ENCODE measurements at regions not wholly inside any gene's neighbourhood (a gene's known extent, or its start where the extent isn't known, plus 50 kb on each side); places are given as distances from the start of the nearest gene placed in this dataset.

DNA sequence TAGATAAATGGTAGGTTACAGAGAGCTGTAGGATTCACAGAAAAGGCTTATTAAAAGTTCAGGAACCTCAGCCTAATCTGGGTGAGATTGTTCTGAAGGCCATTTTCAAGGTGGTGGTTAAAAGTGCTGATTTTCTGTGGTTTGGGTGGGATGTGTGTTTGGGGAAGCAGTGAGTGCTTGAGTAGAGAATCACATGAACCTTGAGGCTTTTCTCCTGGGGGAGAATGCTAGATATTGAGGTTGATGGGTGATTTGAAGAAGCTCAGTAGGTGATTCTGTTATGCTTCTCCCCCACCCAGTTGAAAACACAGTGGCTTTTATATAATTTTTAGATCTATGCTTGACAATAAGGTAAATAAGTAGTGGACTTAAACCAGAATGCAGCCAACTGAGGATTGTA lies 420.9 kb downstream of the PCNX1 start:
- Histone ChIP-seq H3K9me3 (ENCODE audit: low read length) (no peaks in the 10 kb centered on the region), H3K36me3 (ENCODE audit: low read depth, low read length) (peaks cover 10% of the 10 kb centered on the region; the same call in 1 of the 2 replicates), H3F3A (ENCODE audit: low read length, unreplicated experiment) (no peaks in the 10 kb centered on the region), H3K4me2 (ENCODE audit: low read length) (no peak overlapping the region), H3K9ac (ENCODE audit: low read length) (no peak overlapping the region), H3K27me3 (ENCODE audit: low read length) (no peaks in the 10 kb centered on the region), H2AFZ (ENCODE audit: low read length) (no peak overlapping the region), H3K79me2 (ENCODE audit: low read length) (peaks cover 100% of the 10 kb centered on the region), H3K4me3 (ENCODE audit: low read length) (no peak overlapping the region), H3K9me2 (replicated peaks; ENCODE audit: low read length) (no peaks in the 10 kb centered on the region), H3K4me1 (ENCODE audit: insufficient read depth, low read length) (peaks cover 14% of the 10 kb centered on the region), H3K27ac (ENCODE audit: low read length) (no peak overlapping the region), H4K20me1 (ENCODE audit: low read length) (peaks cover 56% of the 10 kb centered on the region)
- no peak for TF ChIP-seq EZH2 (IDR thresholded peaks at IDR 0.05; ENCODE audit: low read length, unreplicated experiment)
- TF ChIP-seq, protein P1, sequence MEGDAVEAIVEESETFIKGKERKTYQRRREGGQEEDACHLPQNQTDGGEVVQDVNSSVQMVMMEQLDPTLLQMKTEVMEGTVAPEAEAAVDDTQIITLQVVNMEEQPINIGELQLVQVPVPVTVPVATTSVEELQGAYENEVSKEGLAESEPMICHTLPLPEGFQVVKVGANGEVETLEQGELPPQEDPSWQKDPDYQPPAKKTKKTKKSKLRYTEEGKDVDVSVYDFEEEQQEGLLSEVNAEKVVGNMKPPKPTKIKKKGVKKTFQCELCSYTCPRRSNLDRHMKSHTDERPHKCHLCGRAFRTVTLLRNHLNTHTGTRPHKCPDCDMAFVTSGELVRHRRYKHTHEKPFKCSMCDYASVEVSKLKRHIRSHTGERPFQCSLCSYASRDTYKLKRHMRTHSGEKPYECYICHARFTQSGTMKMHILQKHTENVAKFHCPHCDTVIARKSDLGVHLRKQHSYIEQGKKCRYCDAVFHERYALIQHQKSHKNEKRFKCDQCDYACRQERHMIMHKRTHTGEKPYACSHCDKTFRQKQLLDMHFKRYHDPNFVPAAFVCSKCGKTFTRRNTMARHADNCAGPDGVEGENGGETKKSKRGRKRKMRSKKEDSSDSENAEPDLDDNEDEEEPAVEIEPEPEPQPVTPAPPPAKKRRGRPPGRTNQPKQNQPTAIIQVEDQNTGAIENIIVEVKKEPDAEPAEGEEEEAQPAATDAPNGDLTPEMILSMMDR (conservative IDR thresholded peaks at IDR 0.05; ENCODE audit: low read depth, low read length): no peak
- TF ChIP-seq EZH2phosphoT487 (IDR thresholded peaks at IDR 0.05; ENCODE audit: borderline replicate concordance, low read length): no peak
- ChIA-PET POLR2A (ENCODE audit: unreplicated experiment) (no interaction called here), CTCF (no interaction called here)
- ATAC-seq (no peak), DNase-seq (no peak)
- BruUV-seq (replicated peaks): no TSS peak
- intact Hi-C loops (cut with micrococcal nuclease): no loop called here

DNA sequence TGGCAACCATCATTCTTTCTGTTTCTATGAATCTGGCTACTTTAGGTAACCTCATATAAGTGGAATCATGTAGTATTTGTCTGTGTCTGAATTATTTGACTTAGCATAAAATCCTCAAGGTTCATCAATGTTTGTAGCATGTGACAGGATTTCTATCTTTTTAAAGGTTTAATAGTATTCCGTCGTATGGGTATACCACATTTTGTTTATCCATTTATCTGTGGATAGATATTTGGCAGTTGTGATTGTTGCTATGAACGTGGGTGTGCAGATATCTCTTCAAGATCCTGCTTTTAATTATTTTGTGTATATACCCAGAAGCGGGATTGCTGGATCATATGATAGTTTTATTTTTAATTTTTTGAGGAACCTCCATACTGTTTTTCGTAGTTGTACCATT lies 421.7 kb downstream of the PCNX1 start:
- Histone ChIP-seq H3K4me3 (ENCODE audit: low read length) (no peak overlapping the region), H3K9ac (ENCODE audit: low read length) (no peak overlapping the region), H3K9me2 (replicated peaks; ENCODE audit: low read length) (no peaks in the 10 kb centered on the region), H2AFZ (ENCODE audit: low read length) (no peak overlapping the region), H3K27me3 (ENCODE audit: low read length) (no peaks in the 10 kb centered on the region), H3K79me2 (ENCODE audit: low read length) (peaks cover 100% of the 10 kb centered on the region), H3K4me1 (ENCODE audit: insufficient read depth, low read length) (peaks cover 8% of the 10 kb centered on the region), H3K27ac (ENCODE audit: low read length) (no peak overlapping the region), H3K36me3 (ENCODE audit: low read depth, low read length) (peaks cover 14% of the 10 kb centered on the region), H3F3A (ENCODE audit: low read length, unreplicated experiment) (no peaks in the 10 kb centered on the region), H4K20me1 (ENCODE audit: low read length) (peaks cover 49% of the 10 kb centered on the region), H3K9me3 (ENCODE audit: low read length) (no peaks in the 10 kb centered on the region), H3K4me2 (ENCODE audit: low read length) (no peak overlapping the region)
- intact Hi-C loops (cut with micrococcal nuclease): no loop called here
- TF ChIP-seq, protein P1 (conservative IDR thresholded peaks at IDR 0.05; ENCODE audit: low read depth, low read length): no peak
- TF ChIP-seq EZH2phosphoT487 (IDR thresholded peaks at IDR 0.05; ENCODE audit: borderline replicate concordance, low read length) (no peak), EZH2 (IDR thresholded peaks at IDR 0.05; ENCODE audit: low read length, unreplicated experiment) (no peak)
- BruUV-seq (replicated peaks): no TSS peak
- DNase-seq: no peak
- POLR2A ChIA-PET (ENCODE audit: unreplicated experiment): no interaction called here
- no peak for ATAC-seq
- CTCF ChIA-PET: no interaction called here

DNA sequence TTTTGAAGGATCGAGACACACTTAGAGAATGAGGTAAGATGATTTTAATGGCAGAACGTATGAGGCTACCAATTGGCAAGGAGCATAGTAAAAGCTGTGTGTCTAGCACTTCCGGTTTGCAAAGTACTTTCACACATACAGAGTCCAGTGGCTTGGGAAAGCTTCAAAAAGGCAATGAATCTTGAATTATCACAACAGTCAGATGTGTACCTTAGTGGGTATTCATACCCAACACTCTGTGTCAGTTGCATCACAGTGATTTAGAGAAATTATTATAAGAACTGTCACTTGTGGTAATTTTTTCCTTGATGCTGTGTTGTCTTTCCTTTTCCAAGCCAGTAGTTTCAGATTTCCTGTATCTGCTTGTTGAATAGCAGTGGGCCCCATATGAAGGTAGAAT lies 424.1 kb downstream of the PCNX1 start:
- H3K9me2 ChIP-seq (replicated peaks; ENCODE audit: low read length): no peaks in the 10 kb centered on the region
- H3K4me2 ChIP-seq (ENCODE audit: low read length): no peak overlapping the region
- ChIA-PET POLR2A (ENCODE audit: unreplicated experiment) (no interaction called here), CTCF (no interaction called here)
- no peaks in the 10 kb centered on the region for H3K4me1 ChIP-seq (ENCODE audit: insufficient read depth, low read length)
- H3K9me3 ChIP-seq (ENCODE audit: low read length): no peaks in the 10 kb centered on the region
- no peaks in the 10 kb centered on the region for H3F3A ChIP-seq (ENCODE audit: low read length, unreplicated experiment)
- H3K4me3 ChIP-seq (ENCODE audit: low read length): no peak overlapping the region
- BruUV-seq (replicated peaks): no TSS peak
- DNase-seq (no peak), ATAC-seq (no peak)
- intact Hi-C loops (cut with micrococcal nuclease): no loop called here
- peaks cover 100% of the 10 kb centered on the region for H3K79me2 ChIP-seq (ENCODE audit: low read length)
- peaks cover 32% of the 10 kb centered on the region for H4K20me1 ChIP-seq (ENCODE audit: low read length)
- TF ChIP-seq EZH2 (IDR thresholded peaks at IDR 0.05; ENCODE audit: low read length, unreplicated experiment) (no peak), EZH2phosphoT487 (IDR thresholded peaks at IDR 0.05; ENCODE audit: borderline replicate concordance, low read length) (no peak)
- TF ChIP-seq, protein P1 (conservative IDR thresholded peaks at IDR 0.05; ENCODE audit: low read depth, low read length): no peak
- H3K9ac ChIP-seq (ENCODE audit: low read length): no peak overlapping the region
- H3K36me3 ChIP-seq (ENCODE audit: low read depth, low read length): peaks cover 10% of the 10 kb centered on the region
- H2AFZ ChIP-seq (ENCODE audit: low read length): no peak overlapping the region
- no peaks in the 10 kb centered on the region for H3K27me3 ChIP-seq (ENCODE audit: low read length)
- H3K27ac ChIP-seq (ENCODE audit: low read length): no peak overlapping the region
